CD4-positive, alpha-beta T cell (primary cell): ENCODE measurements at regions not wholly inside any gene's neighbourhood (a gene's known extent, or its start where the extent isn't known, plus 50 kb on each side); places are given as distances from the start of the nearest gene placed in this dataset.
A peak's percentile ranks its signal among the peaks of the same experiment; 100 is the strongest.

Experiments
- ATAC-seq: fragments of 200-7000 bp; cut with Tn5 transposase; one replicate; pipeline ENCODE4 v1.10.0; 2022; ENCODE audit warnings: mild to moderate bottlenecking; ENCODE audit not compliant: poor library complexity
- CTCF ChIA-PET: fragments of 350-600 bp; sonication (Branson Sonifier 250); formaldehyde crosslinking; loops from one replicate; lab custom pipeline; 2021; ENCODE audit warnings: antibody characterized with exemption, inconsistent platforms; lab: Charles Lee
- POLR2A ChIA-PET: fragments of 350-600 bp; sonication (Branson Sonifier 250); formaldehyde crosslinking; loops from one replicate; lab custom pipeline; 2021; ENCODE audit warnings: antibody characterized with exemption, inconsistent platforms; lab: Charles Lee
- DNase-seq, 14 experiments: peaks; one replicate each; pipeline ENCODE4 v3.0.0-alpha.2; 2013 to 2020; ENCODE audit warnings: mixed read lengths in 2 of 14
- H3K27ac ChIP-seq, 2 donors: one replicate each; pipeline versions ENCODE4 v1.5.1 to v1.7.0; 2013; ENCODE audit warnings: low read length in 2 of 2, low read depth in 1 of 2, mild to moderate bottlenecking in 1 of 2
- H3K27me3 ChIP-seq, 2 experiments: 1 replicate in 1 of 2; 2 replicates in 1 of 2; pipeline versions ENCODE4 v1.6.1 to v1.7.0; 2013; ENCODE audit warnings: low read length in 2 of 2, control low read depth in 1 of 2, mild to moderate bottlenecking in 1 of 2, moderate library complexity in 1 of 2; ENCODE audit not compliant: insufficient read depth in 2 of 2, control insufficient read depth in 1 of 2
- H3K36me3 ChIP-seq: one replicate; pipeline ENCODE4 v1.6.1; 2013; ENCODE audit warnings: low read length, control low read depth; ENCODE audit not compliant: insufficient read depth
- H3K4me1 ChIP-seq: one replicate; pipeline ENCODE4 v1.6.1; 2013; ENCODE audit warnings: low read length, control low read depth; ENCODE audit not compliant: insufficient read depth
- H3K4me3 ChIP-seq: one replicate; pipeline ENCODE4 v1.5.1; 2013; ENCODE audit warnings: mild to moderate bottlenecking, low read length, moderate library complexity
- H3K9me3 ChIP-seq, 2 experiments: 1 replicate in 1 of 2; 2 replicates in 1 of 2; pipeline versions ENCODE4 v1.6.1 to v1.7.0; 2013; ENCODE audit warnings: low read length in 2 of 2, mild to moderate bottlenecking in 2 of 2, control low read depth in 1 of 2, moderate library complexity in 1 of 2; ENCODE audit not compliant: control insufficient read depth in 1 of 2, insufficient read depth in 1 of 2
- H3K27ac Mint-ChIP-seq: one replicate; pipeline ENCODE4 v1.8.0; 2020; ENCODE audit warnings: mixed read lengths
- H3K27me3 Mint-ChIP-seq: one replicate; pipeline ENCODE4 v1.8.0; 2021; ENCODE audit warnings: mixed read lengths
- H3K36me3 Mint-ChIP-seq: one replicate; pipeline ENCODE4 v1.8.0; 2021; ENCODE audit warnings: low read depth, mixed read lengths
- H3K4me1 Mint-ChIP-seq: one replicate; pipeline ENCODE4 v1.8.0; 2021; ENCODE audit warnings: low read depth, mixed read lengths
- H3K4me3 Mint-ChIP-seq: one replicate; pipeline ENCODE4 v1.8.0; 2020; ENCODE audit warnings: mild to moderate bottlenecking, mixed read lengths
- H3K9me3 Mint-ChIP-seq: one replicate; pipeline ENCODE4 v1.8.0; 2020; ENCODE audit warnings: mixed read lengths
- CTCF ChIP-seq: fragments of 200-600 bp; IDR thresholded peaks from one replicate; pipeline ENCODE4 v1.8.0; 2022; ENCODE audit warnings: antibody characterized with exemption, mild to moderate bottlenecking
- intact Hi-C, 2 experiments: fragments of 100-400 bp; cut with DNase I in 1 of 2; cut with micrococcal nuclease in 1 of 2; formaldehyde crosslinking; loops; one replicate each; pipeline versions ENCODE4 v1.15.1 to v1.9.0; 2023 to 2025; cut with DNase I, micrococcal nuclease

GRCh38 chr6:137427656-137428290 lies 66.4 kb downstream of the OLIG3 start:
- Histone ChIP-seq H3K27me3 (no peaks in the 10 kb centered on the region), H3K4me3 (no peak overlapping the region), H3K9me3 (no peaks in the 10 kb centered on the region), H3K4me1 (peaks cover 3% of the 10 kb centered on the region), H3K27ac (no peak overlapping the region), H3K36me3 (no peaks in the 10 kb centered on the region)
- ChIA-PET CTCF (interaction anchor here (0.6 kb wide), 1 partner anchor 300 kb away, joined by 3 read pairs; no protein-coding TSS in a partner anchor), POLR2A (interaction anchor here (0.6 kb wide), 1 partner anchor 1962 kb away, joined by 3 read pairs; no protein-coding TSS in a partner anchor)
- H3K27me3 Mint-ChIP-seq = peaks cover 4% of the 10 kb centered on the region
- no peak overlapping the region for H3K27ac Mint-ChIP-seq
- H3K9me3 Mint-ChIP-seq = no peaks in the 10 kb centered on the region
- H3K36me3 Mint-ChIP-seq = no peaks in the 10 kb centered on the region
- DNase-seq (no peak), ATAC-seq (no peak)
- no peak for TF ChIP-seq CTCF
- no peak overlapping the region for H3K4me3 Mint-ChIP-seq
- peaks cover 16% of the 10 kb centered on the region for H3K4me1 Mint-ChIP-seq
- intact Hi-C loops = no loop called here

- intact Hi-C loops = no loop called here
- H3K27ac ChIP-seq = no peak overlapping the region
- Mint-ChIP-seq H3K27me3 (peaks cover 4% of the 10 kb centered on the region), H3K9me3 (no peaks in the 10 kb centered on the region), H3K36me3 (no peaks in the 10 kb centered on the region), H3K4me1 (peaks cover 16% of the 10 kb centered on the region), H3K4me3 (no peak overlapping the region), H3K27ac (no peak overlapping the region)
- H3K9me3 ChIP-seq = no peaks in the 10 kb centered on the region
- H3K27me3 ChIP-seq = no peaks in the 10 kb centered on the region
- TF ChIP-seq CTCF = no peak
- ChIA-PET CTCF (no interaction called here), POLR2A (interaction anchor here (0.6 kb wide), 2 partner anchors 31 to 204 kb away, joined by 3 read pairs; no protein-coding TSS in a partner anchor)
- no peak for ATAC-seq
- no peaks in the 10 kb centered on the region for H3K36me3 ChIP-seq
- H3K4me1 ChIP-seq = peaks cover 3% of the 10 kb centered on the region
- no peak for DNase-seq
- H3K4me3 ChIP-seq = no peak overlapping the region
Observed at GRCh38 chr6:137426007-137426689, 68.0 kb downstream of the OLIG3 start.

GRCh38 chr6:137424251-137424650 lies 69.9 kb downstream of the OLIG3 start:
- POLR2A ChIA-PET = interaction anchor here (0.7 to 1.2 kb wide), 2 partner anchors 9 to 54 kb away, joined by 4 to 5 read pairs; no protein-coding TSS in a partner anchor
- intact Hi-C loops = no loop called here

More at GRCh38 chr6:137424251-137424650, 69.9 kb downstream of the OLIG3 start:
- no peaks in the 10 kb centered on the region for H3K27me3 Mint-ChIP-seq
- H3K4me1 Mint-ChIP-seq = peaks cover 16% of the 10 kb centered on the region
- Histone ChIP-seq H3K36me3 (no peaks in the 10 kb centered on the region), H3K27ac (no peak overlapping the region), H3K9me3 (no peaks in the 10 kb centered on the region), H3K4me3 (no peak overlapping the region), H3K4me1 (peaks cover 3% of the 10 kb centered on the region), H3K27me3 (no peaks in the 10 kb centered on the region)
- no peak overlapping the region for H3K27ac Mint-ChIP-seq
- ATAC-seq = no peak
- H3K9me3 Mint-ChIP-seq = no peaks in the 10 kb centered on the region
- TF ChIP-seq CTCF = no peak
- peak in 1 of 14 experiments; percentile 30 for DNase-seq
- CTCF ChIA-PET = interaction anchor here (1.0 kb wide), 1 partner anchor 9 kb away, joined by 4 read pairs; no protein-coding TSS in a partner anchor
- H3K4me3 Mint-ChIP-seq = no peak overlapping the region
- no peaks in the 10 kb centered on the region for H3K36me3 Mint-ChIP-seq
